ENCODE measurements at regions not wholly inside any gene's neighbourhood (a gene's known extent, or its start where the extent isn't known, plus 50 kb on each side); places are given as distances from the start of the nearest gene placed in this dataset.

DNA sequence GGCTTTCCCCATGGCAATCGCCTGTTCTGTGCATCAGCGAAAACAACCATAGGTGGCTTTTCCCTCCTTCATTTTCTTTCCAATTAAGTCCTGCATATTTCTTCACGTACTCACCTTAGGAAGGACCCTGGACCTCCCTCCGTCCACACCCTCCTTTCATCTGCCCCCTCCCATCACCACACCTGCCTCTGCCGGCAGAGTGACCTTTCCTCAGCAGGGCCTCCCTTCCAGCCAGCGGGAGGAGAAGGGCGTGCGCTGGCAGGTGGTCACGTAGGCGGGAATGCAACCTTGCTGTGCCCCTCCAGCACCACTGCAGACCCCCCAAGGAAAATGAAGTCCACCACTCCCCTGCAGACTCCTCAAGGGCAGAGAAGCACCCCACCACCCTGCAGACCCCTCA, 61.1 kb downstream of the GSX1 start:
- no peak for TF ChIP-seq EZH2 (IDR thresholded peaks at IDR 0.05; ENCODE audit: borderline replicate concordance, low read length)
- TF ChIP-seq, protein P1, sequence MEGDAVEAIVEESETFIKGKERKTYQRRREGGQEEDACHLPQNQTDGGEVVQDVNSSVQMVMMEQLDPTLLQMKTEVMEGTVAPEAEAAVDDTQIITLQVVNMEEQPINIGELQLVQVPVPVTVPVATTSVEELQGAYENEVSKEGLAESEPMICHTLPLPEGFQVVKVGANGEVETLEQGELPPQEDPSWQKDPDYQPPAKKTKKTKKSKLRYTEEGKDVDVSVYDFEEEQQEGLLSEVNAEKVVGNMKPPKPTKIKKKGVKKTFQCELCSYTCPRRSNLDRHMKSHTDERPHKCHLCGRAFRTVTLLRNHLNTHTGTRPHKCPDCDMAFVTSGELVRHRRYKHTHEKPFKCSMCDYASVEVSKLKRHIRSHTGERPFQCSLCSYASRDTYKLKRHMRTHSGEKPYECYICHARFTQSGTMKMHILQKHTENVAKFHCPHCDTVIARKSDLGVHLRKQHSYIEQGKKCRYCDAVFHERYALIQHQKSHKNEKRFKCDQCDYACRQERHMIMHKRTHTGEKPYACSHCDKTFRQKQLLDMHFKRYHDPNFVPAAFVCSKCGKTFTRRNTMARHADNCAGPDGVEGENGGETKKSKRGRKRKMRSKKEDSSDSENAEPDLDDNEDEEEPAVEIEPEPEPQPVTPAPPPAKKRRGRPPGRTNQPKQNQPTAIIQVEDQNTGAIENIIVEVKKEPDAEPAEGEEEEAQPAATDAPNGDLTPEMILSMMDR (IDR thresholded peaks at IDR 0.05; ENCODE audit: low read length): no peak
- Histone ChIP-seq H3K27me3 (ENCODE audit: insufficient read depth, low read length) (no peaks in the 10 kb centered on the region), H3K9me3 (ENCODE audit: low read length) (no peaks in the 10 kb centered on the region), H3K36me3 (ENCODE audit: insufficient read depth, low read length) (no peaks in the 10 kb centered on the region), H3K4me3 (ENCODE audit: low read depth, low read length, poor library complexity, severe bottlenecking) (no peak overlapping the region), H4K20me1 (ENCODE audit: insufficient read depth, low read length) (no peaks in the 10 kb centered on the region), H3K9me2 (ENCODE audit: low read depth, low read length) (no peaks in the 10 kb centered on the region), H3K79me2 (ENCODE audit: insufficient read depth, low read length) (no peaks in the 10 kb centered on the region), H3K4me2 (ENCODE audit: low read length) (no peak overlapping the region), H3K4me1 (ENCODE audit: insufficient read depth, low read length, severe bottlenecking) (no peaks in the 10 kb centered on the region), H2AFZ (ENCODE audit: low read length) (no peak overlapping the region), H3F3A (ENCODE audit: insufficient read depth, low read length) (no peaks in the 10 kb centered on the region), H3K27ac (ENCODE audit: low read depth, low read length, poor library complexity, severe bottlenecking) (no peak overlapping the region), H3K9ac (ENCODE audit: low read length) (no peak overlapping the region)

- no peaks in the 10 kb centered on the region for H3K27me3 ChIP-seq (ENCODE audit: insufficient read depth, low read length)
- no peaks in the 10 kb centered on the region for H3K79me2 ChIP-seq (ENCODE audit: insufficient read depth, low read length)
These were observed 61.6 kb downstream of the GSX1 start for GRCh38 chr13:27853861-27854260.

GRCh38 chr13:27854606-27855005, 62.3 kb downstream of the GSX1 start:
- H3K4me2 ChIP-seq (ENCODE audit: low read length): no peak overlapping the region
- H3K9me3 ChIP-seq (ENCODE audit: low read length): no peaks in the 10 kb centered on the region
- H3K27me3 ChIP-seq (ENCODE audit: insufficient read depth, low read length): no peaks in the 10 kb centered on the region
- H2AFZ ChIP-seq (ENCODE audit: low read length): no peak overlapping the region
- TF ChIP-seq, protein P1 (IDR thresholded peaks at IDR 0.05; ENCODE audit: low read length): no peak
- no peak for TF ChIP-seq EZH2 (IDR thresholded peaks at IDR 0.05; ENCODE audit: borderline replicate concordance, low read length)
- H3K27ac ChIP-seq (ENCODE audit: low read depth, low read length, poor library complexity, severe bottlenecking): no peak overlapping the region
- H3K4me3 ChIP-seq (ENCODE audit: low read depth, low read length, poor library complexity, severe bottlenecking): no peak overlapping the region
- H3K4me1 ChIP-seq (ENCODE audit: insufficient read depth, low read length, severe bottlenecking): no peaks in the 10 kb centered on the region
- no peaks in the 10 kb centered on the region for H3K79me2 ChIP-seq (ENCODE audit: insufficient read depth, low read length)
- no peaks in the 10 kb centered on the region for H3K36me3 ChIP-seq (ENCODE audit: insufficient read depth, low read length)
- no peak overlapping the region for H3K9ac ChIP-seq (ENCODE audit: low read length)
- H3K9me2 ChIP-seq (ENCODE audit: low read depth, low read length): no peaks in the 10 kb centered on the region
- H3F3A ChIP-seq (ENCODE audit: insufficient read depth, low read length): no peaks in the 10 kb centered on the region
- no peaks in the 10 kb centered on the region for H4K20me1 ChIP-seq (ENCODE audit: insufficient read depth, low read length)

More at GRCh38 chr13:27853861-27854260, 61.6 kb downstream of the GSX1 start:
- TF ChIP-seq, protein P1 (IDR thresholded peaks at IDR 0.05; ENCODE audit: low read length): no peak
- no peak for TF ChIP-seq EZH2 (IDR thresholded peaks at IDR 0.05; ENCODE audit: borderline replicate concordance, low read length)
- Histone ChIP-seq H2AFZ (ENCODE audit: low read length) (no peak overlapping the region), H3K9ac (ENCODE audit: low read length) (no peak overlapping the region), H3F3A (ENCODE audit: insufficient read depth, low read length) (no peaks in the 10 kb centered on the region), H3K4me3 (ENCODE audit: low read depth, low read length, poor library complexity, severe bottlenecking) (no peak overlapping the region), H3K36me3 (ENCODE audit: insufficient read depth, low read length) (no peaks in the 10 kb centered on the region), H4K20me1 (ENCODE audit: insufficient read depth, low read length) (no peaks in the 10 kb centered on the region), H3K4me1 (ENCODE audit: insufficient read depth, low read length, severe bottlenecking) (no peaks in the 10 kb centered on the region), H3K9me2 (ENCODE audit: low read depth, low read length) (no peaks in the 10 kb centered on the region), H3K4me2 (ENCODE audit: low read length) (no peak overlapping the region), H3K27ac (ENCODE audit: low read depth, low read length, poor library complexity, severe bottlenecking) (no peak overlapping the region), H3K9me3 (ENCODE audit: low read length) (no peaks in the 10 kb centered on the region)

Measured in OCI-LY1 (cell line).